ENCODE measurements at regions not wholly inside any gene's neighbourhood (a gene's known extent, or its start where the extent isn't known, plus 50 kb on each side); places are given as distances from the start of the nearest gene placed in this dataset.

GRCh38 chr6:14401246-14401645 lies 283.7 kb downstream of the CD83 start:
- DNase-seq: no peak
- intact Hi-C loops (cut with DNase I; ENCODE audit: low total_unique reads) (no loop called here), in situ Hi-C loops (cut with MboI; ENCODE audit: low pct_ligation_motif_present in 1 of 4, low pct_unique_long_range_greater_than_20kb in 1 of 4, low sequenced_read_pairs in 3 of 4) (no loop called here)
- H3K4me1 ChIP-seq: no peaks in the 10 kb centered on the region
- H3K36me3 ChIP-seq: no peaks in the 10 kb centered on the region
- 87 to 89% methylated on average over 4 to 5 of the region's 5 CpGs for WGBS, 2 donors (ENCODE audit: low coverage in 1 of 2)
- no peaks in the 10 kb centered on the region for H3K9me3 ChIP-seq
- TF ChIP-seq POLR2AphosphoS5 (IDR thresholded peaks at IDR 0.05) (no peak), EP300 (IDR thresholded peaks at IDR 0.05; ENCODE audit: low read depth) (no peak), POLR2A (IDR thresholded peaks at IDR 0.05) (no peak)
- TF ChIP-seq, protein P1, sequence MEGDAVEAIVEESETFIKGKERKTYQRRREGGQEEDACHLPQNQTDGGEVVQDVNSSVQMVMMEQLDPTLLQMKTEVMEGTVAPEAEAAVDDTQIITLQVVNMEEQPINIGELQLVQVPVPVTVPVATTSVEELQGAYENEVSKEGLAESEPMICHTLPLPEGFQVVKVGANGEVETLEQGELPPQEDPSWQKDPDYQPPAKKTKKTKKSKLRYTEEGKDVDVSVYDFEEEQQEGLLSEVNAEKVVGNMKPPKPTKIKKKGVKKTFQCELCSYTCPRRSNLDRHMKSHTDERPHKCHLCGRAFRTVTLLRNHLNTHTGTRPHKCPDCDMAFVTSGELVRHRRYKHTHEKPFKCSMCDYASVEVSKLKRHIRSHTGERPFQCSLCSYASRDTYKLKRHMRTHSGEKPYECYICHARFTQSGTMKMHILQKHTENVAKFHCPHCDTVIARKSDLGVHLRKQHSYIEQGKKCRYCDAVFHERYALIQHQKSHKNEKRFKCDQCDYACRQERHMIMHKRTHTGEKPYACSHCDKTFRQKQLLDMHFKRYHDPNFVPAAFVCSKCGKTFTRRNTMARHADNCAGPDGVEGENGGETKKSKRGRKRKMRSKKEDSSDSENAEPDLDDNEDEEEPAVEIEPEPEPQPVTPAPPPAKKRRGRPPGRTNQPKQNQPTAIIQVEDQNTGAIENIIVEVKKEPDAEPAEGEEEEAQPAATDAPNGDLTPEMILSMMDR (IDR thresholded peaks at IDR 0.05): no peak
- H3K27me3 ChIP-seq: no peaks in the 10 kb centered on the region
- no peak overlapping the region for H3K4me3 ChIP-seq
- no peak overlapping the region for H3K27ac ChIP-seq

DNA sequence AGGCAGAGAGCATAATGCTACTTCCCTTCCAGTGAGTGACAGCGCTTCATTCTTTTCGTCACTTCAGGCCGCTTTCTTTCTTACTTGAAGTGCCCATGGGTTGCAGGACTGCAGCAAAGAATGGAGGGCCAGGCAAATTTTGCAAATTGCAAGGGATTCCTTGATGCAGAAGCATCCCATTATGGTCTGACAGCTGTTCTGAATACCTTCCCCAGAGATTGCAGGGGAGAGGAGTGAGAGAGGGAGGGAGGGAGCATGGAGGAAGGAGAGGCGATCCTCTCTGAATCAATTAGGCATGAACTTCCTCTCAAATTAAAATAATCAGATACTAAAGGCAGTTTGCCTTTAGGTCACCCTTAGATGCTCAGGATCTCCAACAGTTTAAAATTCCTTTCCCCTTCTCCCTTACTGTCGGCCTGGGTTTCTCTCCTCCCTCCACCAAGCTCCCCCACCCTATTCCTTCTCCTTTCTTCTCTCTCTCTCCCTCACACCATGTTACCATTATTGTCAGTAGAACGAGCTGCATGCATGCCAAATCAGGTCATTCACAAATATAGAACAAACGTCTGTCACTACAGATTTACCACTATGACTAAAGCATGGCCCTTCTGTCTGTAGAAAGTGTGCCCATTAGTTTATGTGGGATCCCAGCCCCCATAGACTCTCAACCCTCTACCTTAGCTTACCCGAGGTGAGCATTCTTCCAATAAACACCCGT lies 289.2 kb downstream of the CD83 start:
- Histone ChIP-seq H3K9me3 (no peaks in the 10 kb centered on the region), H3K4me3 (no peak overlapping the region), H3K27ac (no peak overlapping the region), H3K4me1 (no peaks in the 10 kb centered on the region), H3K36me3 (no peaks in the 10 kb centered on the region), H3K27me3 (no peaks in the 10 kb centered on the region)
- DNase-seq: no peak
- TF ChIP-seq EP300 (IDR thresholded peaks at IDR 0.05; ENCODE audit: low read depth): no peak
- TF ChIP-seq, protein P1 (IDR thresholded peaks at IDR 0.05): no peak
- no peak for TF ChIP-seq POLR2A (IDR thresholded peaks at IDR 0.05)
- no peak for TF ChIP-seq POLR2AphosphoS5 (IDR thresholded peaks at IDR 0.05)
- intact Hi-C loops (cut with DNase I; ENCODE audit: low total_unique reads): no loop called here
- WGBS, 2 donors (ENCODE audit: low coverage in 1 of 2): 79 to 90% methylated on average over 8 to 9 of the region's 9 CpGs
- in situ Hi-C loops (cut with MboI; ENCODE audit: low pct_ligation_motif_present in 1 of 4, low pct_unique_long_range_greater_than_20kb in 1 of 4, low sequenced_read_pairs in 3 of 4): no loop called here

DNA sequence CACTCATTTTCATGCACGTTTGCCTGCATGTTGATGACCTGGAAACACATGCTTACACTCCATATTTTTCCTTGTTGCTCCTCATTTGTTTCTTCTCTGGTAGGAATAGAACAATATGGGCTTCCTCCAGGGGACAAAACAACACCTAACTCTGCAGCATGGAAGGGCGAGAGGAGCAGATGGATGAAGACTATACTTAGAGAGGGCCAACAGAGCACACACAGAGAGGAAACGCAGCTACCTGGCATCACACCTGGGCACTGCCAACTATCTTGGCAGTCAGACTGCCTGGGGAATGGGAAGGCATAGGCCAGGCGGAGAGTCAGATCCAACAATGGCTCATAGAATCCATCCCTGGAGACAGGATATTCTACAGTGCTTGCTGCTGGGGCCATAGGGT lies 290.9 kb downstream of the CD83 start:
- H3K27me3 ChIP-seq: no peaks in the 10 kb centered on the region
- no peaks in the 10 kb centered on the region for H3K4me1 ChIP-seq

DNA sequence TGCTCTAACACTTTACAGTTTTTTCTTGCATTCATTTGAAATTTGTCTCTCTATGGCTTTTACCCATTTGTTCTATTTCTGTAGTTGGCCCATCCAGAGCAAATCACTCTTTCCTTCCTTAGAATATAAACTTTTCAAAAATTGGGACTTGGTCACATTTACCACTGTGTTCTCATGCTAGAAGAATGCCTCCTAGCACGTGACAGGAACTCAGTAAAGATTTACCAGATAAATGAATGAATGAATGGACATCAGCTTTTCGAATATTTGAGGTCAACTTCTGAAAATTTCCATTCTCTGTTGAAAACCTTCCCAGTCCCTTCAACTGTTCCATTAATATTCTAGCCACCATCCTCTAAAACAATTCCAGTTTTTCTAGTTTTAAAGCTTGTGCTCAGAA lies 294.5 kb downstream of the CD83 start:
- H3K9me3 ChIP-seq: no peaks in the 10 kb centered on the region
- no peaks in the 10 kb centered on the region for H3K36me3 ChIP-seq
- in situ Hi-C loops (cut with MboI; ENCODE audit: low pct_ligation_motif_present in 1 of 4, low pct_unique_long_range_greater_than_20kb in 1 of 4, low sequenced_read_pairs in 3 of 4): no loop called here
- TF ChIP-seq EP300 (IDR thresholded peaks at IDR 0.05; ENCODE audit: low read depth): no peak
- TF ChIP-seq POLR2AphosphoS5 (IDR thresholded peaks at IDR 0.05): no peak
- no peak overlapping the region for H3K4me3 ChIP-seq
- no peaks in the 10 kb centered on the region for H3K27me3 ChIP-seq
- no peak overlapping the region for H3K27ac ChIP-seq
- 83 to 93% methylated on average over 2 of the region's 2 CpGs for WGBS, 2 donors (ENCODE audit: low coverage in 1 of 2)
- no peaks in the 10 kb centered on the region for H3K4me1 ChIP-seq
- intact Hi-C loops (cut with DNase I; ENCODE audit: low total_unique reads): no loop called here
- no peak for DNase-seq

More for the DNA sequence above, 290.9 kb downstream of the CD83 start:
- intact Hi-C loops (cut with DNase I; ENCODE audit: low total_unique reads): no loop called here
- in situ Hi-C loops (cut with MboI; ENCODE audit: low pct_ligation_motif_present in 1 of 4, low pct_unique_long_range_greater_than_20kb in 1 of 4, low sequenced_read_pairs in 3 of 4): no loop called here
- H3K9me3 ChIP-seq: no peaks in the 10 kb centered on the region
- TF ChIP-seq POLR2A (IDR thresholded peaks at IDR 0.05): no peak
- H3K27ac ChIP-seq: no peak overlapping the region
- 91% methylated on average over 3 to 4 of the region's 4 CpGs for WGBS, 2 donors (ENCODE audit: low coverage in 1 of 2)
- no peaks in the 10 kb centered on the region for H3K36me3 ChIP-seq
- no peak overlapping the region for H3K4me3 ChIP-seq
- no peak for DNase-seq

- no peaks in the 10 kb centered on the region for H3K27me3 ChIP-seq
Measured at GRCh38 chr6:14415452-14415851, 297.9 kb downstream of the CD83 start.

More at GRCh38 chr6:14415452-14415851, 297.9 kb downstream of the CD83 start:
- no peak overlapping the region for H3K27ac ChIP-seq
- no peak for DNase-seq
- in situ Hi-C loops (cut with MboI; ENCODE audit: low pct_ligation_motif_present in 1 of 4, low pct_unique_long_range_greater_than_20kb in 1 of 4, low sequenced_read_pairs in 3 of 4): no loop called here
- no peaks in the 10 kb centered on the region for H3K4me1 ChIP-seq
- H3K36me3 ChIP-seq: no peaks in the 10 kb centered on the region
- intact Hi-C loops (cut with DNase I; ENCODE audit: low total_unique reads): no loop called here
- WGBS, 2 donors (ENCODE audit: low coverage in 1 of 2): 99% methylated on average over 3 of the region's 3 CpGs; no CpG with 5 or more reads in 1 of the 2 donors
- TF ChIP-seq EP300 (IDR thresholded peaks at IDR 0.05; ENCODE audit: low read depth): no peak
- no peaks in the 10 kb centered on the region for H3K9me3 ChIP-seq
- H3K4me3 ChIP-seq: no peak overlapping the region
